ENCODE measurements at regions not wholly inside any gene's neighbourhood (a gene's known extent, or its start where the extent isn't known, plus 50 kb on each side); places are given as distances from the start of the nearest gene placed in this dataset.

DNA sequence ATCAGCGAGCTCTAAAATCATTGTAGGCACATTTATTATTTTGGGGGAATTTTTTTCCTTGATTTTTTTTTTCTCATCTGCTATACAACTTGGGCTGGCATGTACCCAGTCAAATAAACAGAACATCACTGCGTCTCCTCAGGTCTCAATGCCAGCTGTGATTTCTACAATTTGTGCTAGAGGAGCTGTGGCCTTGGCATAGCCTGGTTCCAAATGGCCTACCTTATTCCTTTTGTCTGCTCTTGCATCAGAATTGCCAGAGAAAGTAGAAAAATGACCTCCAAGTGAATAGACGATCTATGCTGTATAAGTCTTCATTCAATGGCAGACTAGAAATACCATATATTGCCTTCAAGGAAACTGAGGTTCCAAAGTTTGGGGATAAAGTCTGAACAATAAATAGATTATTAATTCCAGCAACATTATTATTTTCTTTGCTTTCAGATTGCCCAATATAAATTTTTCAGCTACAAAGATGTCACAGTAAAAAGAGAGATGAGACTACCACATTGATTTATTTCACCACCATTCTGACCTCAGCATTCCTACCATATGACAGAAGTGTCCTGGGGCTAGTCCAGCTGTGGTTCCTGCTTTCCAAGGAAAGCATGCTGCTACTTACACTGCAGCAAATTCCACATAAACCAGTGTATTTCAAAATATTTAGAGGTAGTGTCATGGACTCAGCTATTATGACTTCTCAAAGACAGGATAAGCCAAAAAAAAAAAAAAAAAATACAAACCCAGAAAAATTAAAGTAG is 493.9 kb upstream of the ZNF385D start:
- no peaks in the 10 kb centered on the region for H3K27me3 ChIP-seq

DNA sequence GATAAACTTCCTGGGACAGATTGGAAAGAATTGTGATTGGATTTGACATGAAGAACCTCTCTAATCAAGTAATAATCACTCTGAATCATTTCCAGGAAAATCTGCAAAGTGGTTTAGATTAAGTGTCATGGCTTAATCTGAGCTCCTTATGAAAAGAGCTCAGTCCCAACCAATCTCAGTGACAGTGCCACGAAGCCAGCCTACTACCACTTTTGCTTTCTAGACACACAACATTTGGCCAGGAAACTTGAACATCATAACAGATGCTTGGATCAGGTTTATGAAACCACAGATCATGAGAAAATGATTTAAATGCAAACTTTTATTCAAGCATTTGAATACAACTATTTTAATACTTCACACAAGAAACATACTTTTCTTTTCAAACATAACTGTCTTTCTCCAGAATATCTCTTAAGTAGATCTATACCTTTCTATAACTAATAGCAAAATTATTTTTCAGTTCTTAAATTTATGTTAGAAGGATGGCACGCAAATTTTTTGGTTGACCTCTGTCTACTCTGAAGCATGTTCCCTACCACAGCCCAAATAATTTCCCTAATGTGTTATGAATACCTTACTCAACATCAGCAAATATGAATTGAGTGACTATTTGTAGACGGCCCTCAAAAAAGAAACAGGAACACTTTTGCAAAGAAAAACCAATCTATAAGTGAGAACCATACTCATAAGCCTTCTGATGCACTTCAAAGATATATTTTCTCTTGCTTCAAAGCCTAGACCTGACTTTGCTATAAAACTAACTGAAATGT is 495.0 kb upstream of the ZNF385D start:
- H3K4me3 ChIP-seq = no peak overlapping the region
- DNase-seq = no peak
- no peaks in the 10 kb centered on the region for H3K36me3 ChIP-seq
- no peak overlapping the region for H3K27ac ChIP-seq
- H3K4me1 ChIP-seq = peaks cover 0 to 11% (median 0%) of the 10 kb centered on the region in 4 donors
- no peaks in the 10 kb centered on the region for H3K9me3 ChIP-seq
- WGBS, 2 donors = 67 to 73% methylated on average over 3 of the region's 3 CpGs
- TF ChIP-seq EP300 (IDR thresholded peaks at IDR 0.05) (no peak), POLR2AphosphoS5 (IDR thresholded peaks at IDR 0.05) (no peak), POLR2A (IDR thresholded peaks at IDR 0.05) (no peak)
- TF ChIP-seq, protein P1, sequence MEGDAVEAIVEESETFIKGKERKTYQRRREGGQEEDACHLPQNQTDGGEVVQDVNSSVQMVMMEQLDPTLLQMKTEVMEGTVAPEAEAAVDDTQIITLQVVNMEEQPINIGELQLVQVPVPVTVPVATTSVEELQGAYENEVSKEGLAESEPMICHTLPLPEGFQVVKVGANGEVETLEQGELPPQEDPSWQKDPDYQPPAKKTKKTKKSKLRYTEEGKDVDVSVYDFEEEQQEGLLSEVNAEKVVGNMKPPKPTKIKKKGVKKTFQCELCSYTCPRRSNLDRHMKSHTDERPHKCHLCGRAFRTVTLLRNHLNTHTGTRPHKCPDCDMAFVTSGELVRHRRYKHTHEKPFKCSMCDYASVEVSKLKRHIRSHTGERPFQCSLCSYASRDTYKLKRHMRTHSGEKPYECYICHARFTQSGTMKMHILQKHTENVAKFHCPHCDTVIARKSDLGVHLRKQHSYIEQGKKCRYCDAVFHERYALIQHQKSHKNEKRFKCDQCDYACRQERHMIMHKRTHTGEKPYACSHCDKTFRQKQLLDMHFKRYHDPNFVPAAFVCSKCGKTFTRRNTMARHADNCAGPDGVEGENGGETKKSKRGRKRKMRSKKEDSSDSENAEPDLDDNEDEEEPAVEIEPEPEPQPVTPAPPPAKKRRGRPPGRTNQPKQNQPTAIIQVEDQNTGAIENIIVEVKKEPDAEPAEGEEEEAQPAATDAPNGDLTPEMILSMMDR (IDR thresholded peaks at IDR 0.05) = no peak
- intact Hi-C loops (cut with DNase I) = no loop called here
- H3K27me3 ChIP-seq = no peaks in the 10 kb centered on the region

More for the DNA sequence above, 493.9 kb upstream of the ZNF385D start:
- Histone ChIP-seq H3K36me3 (no peaks in the 10 kb centered on the region), H3K27ac (no peak overlapping the region), H3K4me1 (peaks cover 0 to 11% (median 0%) of the 10 kb centered on the region in 4 donors), H3K9me3 (no peaks in the 10 kb centered on the region), H3K4me3 (no peak overlapping the region)
- intact Hi-C loops (cut with DNase I) = no loop called here
- DNase-seq = no peak
- WGBS, 2 donors = 79 to 87% methylated on average over 3 of the region's 3 CpGs
- peak in 1 of 4 donors; percentile 20 for TF ChIP-seq POLR2AphosphoS5 (IDR thresholded peaks at IDR 0.05)
- no peak for TF ChIP-seq POLR2A (IDR thresholded peaks at IDR 0.05)

DNA sequence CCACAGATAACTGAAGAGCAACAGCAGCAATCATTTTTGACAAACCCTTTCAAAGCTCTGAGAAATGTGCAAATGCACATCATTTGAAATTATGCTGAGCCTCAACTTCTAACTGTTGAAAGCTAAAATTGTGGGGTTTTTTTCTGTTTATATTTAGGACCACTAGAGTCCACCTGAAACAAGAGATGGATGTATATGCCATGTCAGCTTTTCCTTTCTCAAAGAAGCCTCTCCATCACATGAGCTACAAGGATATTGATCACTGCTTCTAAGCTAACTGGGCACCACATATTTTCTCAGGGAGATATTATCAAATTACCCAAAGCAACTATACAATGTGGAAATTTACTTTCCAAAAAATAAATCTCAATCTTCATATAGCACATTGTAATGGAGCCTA is 498.6 kb upstream of the ZNF385D start:
- Histone ChIP-seq H3K27me3 (no peaks in the 10 kb centered on the region), H3K27ac (no peak overlapping the region), H3K36me3 (no peaks in the 10 kb centered on the region), H3K4me3 (no peak overlapping the region), H3K9me3 (no peaks in the 10 kb centered on the region), H3K4me1 (peaks cover 0 to 11% (median 0%) of the 10 kb centered on the region in 4 donors)
- intact Hi-C loops (cut with DNase I) = no loop called here
- TF ChIP-seq, protein P1 (IDR thresholded peaks at IDR 0.05) = no peak
- TF ChIP-seq POLR2A (IDR thresholded peaks at IDR 0.05) (no peak), POLR2AphosphoS5 (IDR thresholded peaks at IDR 0.05) (no peak), EP300 (IDR thresholded peaks at IDR 0.05) (no peak)
- no peak for DNase-seq

DNA sequence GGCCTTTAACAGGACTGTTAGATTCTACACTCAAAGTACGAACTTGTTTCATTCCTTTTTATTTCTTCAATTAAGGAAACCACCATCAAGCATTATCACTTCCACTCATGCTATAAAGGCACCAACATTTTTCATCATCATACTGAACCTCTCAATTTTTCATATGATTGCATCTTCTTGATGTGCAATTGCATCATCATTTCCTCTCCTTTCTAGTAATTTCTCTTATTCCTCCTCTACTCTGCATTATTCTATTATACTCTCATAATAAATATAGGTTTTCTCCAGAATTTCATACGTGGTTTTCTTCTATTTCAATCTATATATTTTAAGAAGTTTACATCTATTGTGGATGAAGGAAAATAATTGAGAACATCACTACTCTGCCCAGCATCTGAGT is 506.2 kb upstream of the ZNF385D start:
- WGBS, 2 donors = 46 to 66% methylated on average over 2 of the region's 2 CpGs
- H3K4me3 ChIP-seq = no peak overlapping the region
- no peak overlapping the region for H3K27ac ChIP-seq
- DNase-seq = no peak
- H3K27me3 ChIP-seq = no peaks in the 10 kb centered on the region
- TF ChIP-seq POLR2AphosphoS5 (IDR thresholded peaks at IDR 0.05) (no peak), POLR2A (IDR thresholded peaks at IDR 0.05) (no peak), EP300 (IDR thresholded peaks at IDR 0.05) (no peak)
- TF ChIP-seq, protein P1 (IDR thresholded peaks at IDR 0.05) = no peak
- intact Hi-C loops (cut with DNase I) = no loop called here
- H3K9me3 ChIP-seq = no peaks in the 10 kb centered on the region
- H3K4me1 ChIP-seq = no peaks in the 10 kb centered on the region
- no peaks in the 10 kb centered on the region for H3K36me3 ChIP-seq

DNA sequence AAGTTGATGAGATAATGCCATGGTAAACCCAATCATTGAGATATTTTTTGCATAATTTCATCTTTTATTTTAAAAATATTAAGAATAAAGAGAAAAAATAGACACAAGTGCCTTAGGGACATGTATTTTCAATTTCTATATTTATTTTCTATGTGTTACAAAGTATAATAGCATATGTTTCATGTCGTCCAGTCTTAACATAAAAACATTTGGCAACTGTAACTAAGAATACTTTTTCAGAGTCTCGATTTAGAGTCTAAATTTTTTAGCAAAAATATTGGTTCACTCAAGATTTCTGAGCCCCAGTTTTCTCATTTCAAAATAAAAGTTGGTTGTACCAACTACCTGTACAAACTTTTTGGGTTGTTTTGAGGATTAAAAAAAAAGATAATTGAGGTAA is 511.4 kb upstream of the ZNF385D start:
- no peak overlapping the region for H3K4me3 ChIP-seq
- H3K27me3 ChIP-seq = no peaks in the 10 kb centered on the region
- intact Hi-C loops (cut with DNase I) = no loop called here
- no peaks in the 10 kb centered on the region for H3K4me1 ChIP-seq
- H3K9me3 ChIP-seq = no peaks in the 10 kb centered on the region
- WGBS, 2 donors = 52 to 74% methylated on average over 2 of the region's 2 CpGs
- TF ChIP-seq POLR2A (IDR thresholded peaks at IDR 0.05) = no peak
- TF ChIP-seq, protein P1 (IDR thresholded peaks at IDR 0.05) = no peak
- TF ChIP-seq POLR2AphosphoS5 (IDR thresholded peaks at IDR 0.05) = no peak
- no peak for TF ChIP-seq EP300 (IDR thresholded peaks at IDR 0.05)
- no peaks in the 10 kb centered on the region for H3K36me3 ChIP-seq
- DNase-seq = no peak
- H3K27ac ChIP-seq = no peak overlapping the region
